ENCODE measurements at regions not wholly inside any gene's neighbourhood (a gene's known extent, or its start where the extent isn't known, plus 50 kb on each side); places are given as distances from the start of the nearest gene placed in this dataset.
"Not testable (repeated sequence)": the region's sequence is repeated elsewhere in the genome, so short reads cannot be mapped to it uniquely, and the experiment has no call there.

- in situ Hi-C loops (cut with MboI; ENCODE audit: low pct_unique_long_range_greater_than_20kb, low sequenced_read_pairs): no loop called here
- DNase-seq: no peak
Measured at GRCh38 chr12:29957835-29958234, 174.1 kb upstream of the TMTC1 start.

GRCh38 chr12:29945904-29946303, 162.2 kb upstream of the TMTC1 start:
- DNase-seq: no peak
- in situ Hi-C loops (cut with MboI; ENCODE audit: low pct_unique_long_range_greater_than_20kb, low sequenced_read_pairs): no loop called here

GRCh38 chr12:29944269-29945000, 160.7 kb upstream of the TMTC1 start:
- in situ Hi-C loops (cut with MboI; ENCODE audit: low pct_unique_long_range_greater_than_20kb, low sequenced_read_pairs): no loop called here
- DNase-seq: no peak

GRCh38 chr12:29943683-29944082, 159.9 kb upstream of the TMTC1 start:
- DNase-seq: no peak
- in situ Hi-C loops (cut with MboI; ENCODE audit: low pct_unique_long_range_greater_than_20kb, low sequenced_read_pairs): no loop called here

GRCh38 chr12:29940811-29941210, 157.1 kb upstream of the TMTC1 start:
- in situ Hi-C loops (cut with MboI; ENCODE audit: low pct_unique_long_range_greater_than_20kb, low sequenced_read_pairs): no loop called here

GRCh38 chr12:29930503-29930902, 146.8 kb upstream of the TMTC1 start:
- DNase-seq: no peak
- in situ Hi-C loops (cut with MboI; ENCODE audit: low pct_unique_long_range_greater_than_20kb, low sequenced_read_pairs): no loop called here

More at GRCh38 chr12:29940811-29941210, 157.1 kb upstream of the TMTC1 start:
- DNase-seq: no peak

GRCh38 chr12:29929295-29929694, 145.6 kb upstream of the TMTC1 start:
- DNase-seq: no peak
- in situ Hi-C loops (cut with MboI; ENCODE audit: low pct_unique_long_range_greater_than_20kb, low sequenced_read_pairs): no loop called here

- DNase-seq: no peak
- in situ Hi-C loops (cut with MboI; ENCODE audit: low pct_unique_long_range_greater_than_20kb, low sequenced_read_pairs): no loop called here
Measured at GRCh38 chr12:29921307-29921706, 137.6 kb upstream of the TMTC1 start.

- DNase-seq: no peak
- in situ Hi-C loops (cut with MboI; ENCODE audit: low pct_unique_long_range_greater_than_20kb, low sequenced_read_pairs): no loop called here
Measured at GRCh38 chr12:29908157-29908556, 124.4 kb upstream of the TMTC1 start.

GRCh38 chr12:29907461-29907860, 123.7 kb upstream of the TMTC1 start:
- in situ Hi-C loops (cut with MboI; ENCODE audit: low pct_unique_long_range_greater_than_20kb, low sequenced_read_pairs): no loop called here
- no peak for DNase-seq

- no peak for DNase-seq
- in situ Hi-C loops (cut with MboI; ENCODE audit: low pct_unique_long_range_greater_than_20kb, low sequenced_read_pairs): no loop called here
Measured at GRCh38 chr12:29902043-29902442, 118.3 kb upstream of the TMTC1 start.

GRCh38 chr12:29901585-29901984, 117.8 kb upstream of the TMTC1 start:
- DNase-seq: no peak
- in situ Hi-C loops (cut with MboI; ENCODE audit: low pct_unique_long_range_greater_than_20kb, low sequenced_read_pairs): no loop called here

- in situ Hi-C loops (cut with MboI; ENCODE audit: low pct_unique_long_range_greater_than_20kb, low sequenced_read_pairs): no loop called here
- DNase-seq: no peak
Measured at GRCh38 chr12:29899212-29899931, 115.6 kb upstream of the TMTC1 start.

- DNase-seq: no peak
- in situ Hi-C loops (cut with MboI; ENCODE audit: low pct_unique_long_range_greater_than_20kb, low sequenced_read_pairs): no loop called here
Measured at GRCh38 chr12:29895966-29896365, 112.2 kb upstream of the TMTC1 start.

GRCh38 chr12:29893002-29893401, 109.3 kb upstream of the TMTC1 start:
- DNase-seq: no peak
- in situ Hi-C loops (cut with MboI; ENCODE audit: low pct_unique_long_range_greater_than_20kb, low sequenced_read_pairs): no loop called here

GRCh38 chr12:29891792-29892191, 108.0 kb upstream of the TMTC1 start:
- no peak for DNase-seq
- in situ Hi-C loops (cut with MboI; ENCODE audit: low pct_unique_long_range_greater_than_20kb, low sequenced_read_pairs): no loop called here

- DNase-seq: peak; percentile 14
- in situ Hi-C loops (cut with MboI; ENCODE audit: low pct_unique_long_range_greater_than_20kb, low sequenced_read_pairs): no loop called here
Measured at GRCh38 chr12:29889737-29890136, 106.0 kb upstream of the TMTC1 start.

- DNase-seq: no peak
- in situ Hi-C loops (cut with MboI; ENCODE audit: low pct_unique_long_range_greater_than_20kb, low sequenced_read_pairs): no loop called here
Measured at GRCh38 chr12:29888777-29889176, 105.0 kb upstream of the TMTC1 start.

GRCh38 chr12:29884957-29885356, 101.2 kb upstream of the TMTC1 start:
- in situ Hi-C loops (cut with MboI; ENCODE audit: low pct_unique_long_range_greater_than_20kb, low sequenced_read_pairs); DNase-seq: not testable (repeated sequence)

GRCh38 chr12:29883941-29884554, 100.3 kb upstream of the TMTC1 start:
- in situ Hi-C loops (cut with MboI; ENCODE audit: low pct_unique_long_range_greater_than_20kb, low sequenced_read_pairs): no loop called here
- no peak for DNase-seq

Measured in KBM-7 (cell line).